CD4-positive, alpha-beta T cell (primary cell): ENCODE measurements at regions not wholly inside any gene's neighbourhood (a gene's known extent, or its start where the extent isn't known, plus 50 kb on each side); places are given as distances from the start of the nearest gene placed in this dataset.

Source experiments
- ATAC-seq: fragments of 200-7000 bp; cut with Tn5 transposase; one replicate; pipeline ENCODE4 v1.10.0; 2022; ENCODE audit warnings: mild to moderate bottlenecking; ENCODE audit not compliant: poor library complexity
- CTCF ChIA-PET: fragments of 350-600 bp; sonication (Branson Sonifier 250); formaldehyde crosslinking; loops from one replicate; lab custom pipeline; 2021; ENCODE audit warnings: antibody characterized with exemption, inconsistent platforms; lab: Charles Lee
- POLR2A ChIA-PET: fragments of 350-600 bp; sonication (Branson Sonifier 250); formaldehyde crosslinking; loops from one replicate; lab custom pipeline; 2021; ENCODE audit warnings: antibody characterized with exemption, inconsistent platforms; lab: Charles Lee
- DNase-seq, 14 experiments: peaks; one replicate each; pipeline ENCODE4 v3.0.0-alpha.2; 2013 to 2020; ENCODE audit warnings: mixed read lengths in 2 of 14
- H3K27ac ChIP-seq, 2 donors: one replicate each; pipeline versions ENCODE4 v1.5.1 to v1.7.0; 2013; ENCODE audit warnings: low read length in 2 of 2, low read depth in 1 of 2, mild to moderate bottlenecking in 1 of 2
- H3K27me3 ChIP-seq, 2 experiments: 1 replicate in 1 of 2; 2 replicates in 1 of 2; pipeline versions ENCODE4 v1.6.1 to v1.7.0; 2013; ENCODE audit warnings: low read length in 2 of 2, control low read depth in 1 of 2, mild to moderate bottlenecking in 1 of 2, moderate library complexity in 1 of 2; ENCODE audit not compliant: insufficient read depth in 2 of 2, control insufficient read depth in 1 of 2
- H3K36me3 ChIP-seq: one replicate; pipeline ENCODE4 v1.6.1; 2013; ENCODE audit warnings: low read length, control low read depth; ENCODE audit not compliant: insufficient read depth
- H3K4me1 ChIP-seq: one replicate; pipeline ENCODE4 v1.6.1; 2013; ENCODE audit warnings: low read length, control low read depth; ENCODE audit not compliant: insufficient read depth
- H3K4me3 ChIP-seq: one replicate; pipeline ENCODE4 v1.5.1; 2013; ENCODE audit warnings: mild to moderate bottlenecking, low read length, moderate library complexity
- H3K9me3 ChIP-seq, 2 experiments: 1 replicate in 1 of 2; 2 replicates in 1 of 2; pipeline versions ENCODE4 v1.6.1 to v1.7.0; 2013; ENCODE audit warnings: low read length in 2 of 2, mild to moderate bottlenecking in 2 of 2, control low read depth in 1 of 2, moderate library complexity in 1 of 2; ENCODE audit not compliant: control insufficient read depth in 1 of 2, insufficient read depth in 1 of 2
- H3K27ac Mint-ChIP-seq: one replicate; pipeline ENCODE4 v1.8.0; 2020; ENCODE audit warnings: mixed read lengths
- H3K27me3 Mint-ChIP-seq: one replicate; pipeline ENCODE4 v1.8.0; 2021; ENCODE audit warnings: mixed read lengths
- H3K36me3 Mint-ChIP-seq: one replicate; pipeline ENCODE4 v1.8.0; 2021; ENCODE audit warnings: low read depth, mixed read lengths
- H3K4me1 Mint-ChIP-seq: one replicate; pipeline ENCODE4 v1.8.0; 2021; ENCODE audit warnings: low read depth, mixed read lengths
- H3K4me3 Mint-ChIP-seq: one replicate; pipeline ENCODE4 v1.8.0; 2020; ENCODE audit warnings: mild to moderate bottlenecking, mixed read lengths
- H3K9me3 Mint-ChIP-seq: one replicate; pipeline ENCODE4 v1.8.0; 2020; ENCODE audit warnings: mixed read lengths
- CTCF ChIP-seq: fragments of 200-600 bp; IDR thresholded peaks from one replicate; pipeline ENCODE4 v1.8.0; 2022; ENCODE audit warnings: antibody characterized with exemption, mild to moderate bottlenecking
- intact Hi-C, 2 experiments: fragments of 100-400 bp; cut with DNase I in 1 of 2; cut with micrococcal nuclease in 1 of 2; formaldehyde crosslinking; loops; one replicate each; pipeline versions ENCODE4 v1.15.1 to v1.9.0; 2023 to 2025; cut with DNase I, micrococcal nuclease

GRCh38 chr22:44548981-44549380, 50.9 kb upstream of the RTL6 start:
- Histone ChIP-seq H3K27me3 (peaks cover 0 to 2% of the 10 kb centered on the region in 2 experiments), H3K9me3 (peaks cover 0 to 6% of the 10 kb centered on the region in 2 experiments), H3K4me1 (peaks cover 7% of the 10 kb centered on the region), H3K27ac (no peak overlapping the region), H3K4me3 (no peak overlapping the region), H3K36me3 (no peaks in the 10 kb centered on the region)
- peaks cover 8% of the 10 kb centered on the region for H3K27me3 Mint-ChIP-seq
- no peak for DNase-seq
- H3K4me3 Mint-ChIP-seq: no peak overlapping the region
- intact Hi-C loops: no loop called here
- H3K4me1 Mint-ChIP-seq: no peaks in the 10 kb centered on the region
- H3K27ac Mint-ChIP-seq: no peak overlapping the region
- no peak for TF ChIP-seq CTCF
- POLR2A ChIA-PET: no interaction called here
- CTCF ChIA-PET: no interaction called here
- ATAC-seq: no peak
- H3K36me3 Mint-ChIP-seq: no peaks in the 10 kb centered on the region
- no peaks in the 10 kb centered on the region for H3K9me3 Mint-ChIP-seq
